GM18907 (cell line): ENCODE measurements at regions not wholly inside any gene's neighbourhood (a gene's known extent, or its start where the extent isn't known, plus 50 kb on each side); places are given as distances from the start of the nearest gene placed in this dataset.
"Not testable (repeated sequence)": the region's sequence is repeated elsewhere in the genome, so short reads cannot be mapped to it uniquely, and the experiment has no call there.

Source experiments
- ATAC-seq: cut with Tn5 transposase; IDR thresholded peaks from one replicate; pipeline ENCODE4 v1.9.1; 2021; ENCODE audit warnings: mild to moderate bottlenecking, moderate library complexity; ENCODE audit not compliant: unreplicated experiment

DNA sequence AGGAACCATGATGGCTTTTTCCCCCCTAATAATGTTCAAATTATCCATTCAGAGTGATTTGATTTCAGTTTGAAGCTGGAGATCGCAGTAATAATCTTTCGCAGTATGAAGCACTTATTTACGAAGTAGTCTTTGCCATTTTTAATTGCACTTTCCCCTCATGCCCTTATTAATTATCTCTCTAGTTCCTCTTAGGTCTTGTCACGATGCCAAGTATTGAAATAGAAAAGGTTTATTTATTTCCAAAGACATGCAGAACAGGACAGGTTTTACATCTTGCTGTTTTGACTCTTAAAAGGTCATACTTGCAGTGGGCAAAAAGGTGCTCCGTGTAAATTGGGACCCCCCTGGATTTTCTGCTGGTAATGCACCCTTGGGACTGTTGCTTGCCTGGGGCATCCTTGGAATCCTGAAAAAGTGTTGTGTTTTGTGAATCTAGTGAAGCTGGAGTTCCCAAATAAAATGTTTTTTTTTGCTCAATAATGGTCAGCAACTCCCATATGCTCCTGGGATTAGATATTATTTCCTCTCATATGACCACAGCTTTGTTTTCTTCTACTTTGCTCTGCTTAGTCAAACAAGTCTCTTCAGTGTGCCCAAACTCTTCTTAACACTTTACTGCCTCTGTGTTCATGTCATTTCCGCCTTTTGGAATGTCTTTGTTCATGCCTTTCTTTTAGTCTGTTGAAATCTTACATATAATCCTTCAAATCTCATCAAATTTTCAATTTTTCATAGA lies 278.3 kb downstream of the TMEM38B start:
- ATAC-seq, result no peak

DNA sequence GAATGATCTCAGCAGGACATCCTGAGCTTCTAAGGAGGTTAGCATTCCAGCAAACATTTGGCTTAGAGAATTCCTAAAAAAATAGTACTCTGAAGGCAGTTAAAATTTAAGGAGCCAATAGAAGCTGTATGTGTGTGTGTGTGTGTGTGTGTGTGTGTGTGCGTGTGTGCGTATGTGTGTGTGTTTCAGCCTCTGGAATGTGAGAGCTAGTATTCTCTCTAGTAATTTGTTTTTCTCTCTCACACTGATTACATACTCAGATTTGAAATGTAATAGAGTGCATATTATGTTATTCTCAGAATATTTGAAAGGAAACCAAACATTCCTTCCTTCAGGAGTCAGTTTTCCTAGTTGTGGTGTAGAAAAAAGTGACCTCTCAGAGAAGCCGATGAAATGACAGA lies 279.6 kb downstream of the TMEM38B start:
- no peak for ATAC-seq

DNA sequence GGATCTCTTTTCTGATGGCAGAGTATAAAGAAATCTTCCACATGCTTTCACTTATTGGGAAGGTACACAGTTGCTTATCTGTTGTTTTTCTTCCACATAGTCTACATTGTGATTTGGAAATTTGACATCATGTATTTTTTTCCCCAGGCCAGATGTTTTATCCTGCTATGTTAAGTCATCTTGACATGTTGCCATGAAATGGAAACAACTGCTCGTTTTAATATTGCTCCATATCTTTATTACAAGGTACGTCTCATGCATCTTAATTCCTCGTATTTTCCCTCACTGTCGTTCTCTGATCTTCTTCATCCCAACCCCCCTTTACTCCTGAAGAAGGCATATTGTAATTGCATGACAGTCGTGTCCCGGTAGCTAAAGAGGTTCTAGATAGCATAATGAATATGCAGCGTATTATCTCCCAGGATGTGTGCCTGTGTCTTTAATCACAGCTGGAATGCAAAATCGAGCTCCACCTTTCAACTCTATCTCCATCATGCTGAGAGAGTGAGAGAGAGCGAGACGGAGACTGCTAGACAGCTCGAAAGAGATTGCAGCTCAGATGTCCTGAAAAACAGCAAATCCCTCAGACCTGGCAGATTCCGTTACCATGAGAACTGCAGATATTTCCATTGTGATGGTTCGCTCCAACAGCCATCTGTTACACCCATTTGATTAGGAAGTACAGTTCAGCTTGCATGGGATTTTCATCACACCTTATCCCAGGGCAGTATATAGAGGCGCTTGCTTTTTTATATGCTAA lies 281.7 kb downstream of the TMEM38B start:
- ATAC-seq, result no peak

DNA sequence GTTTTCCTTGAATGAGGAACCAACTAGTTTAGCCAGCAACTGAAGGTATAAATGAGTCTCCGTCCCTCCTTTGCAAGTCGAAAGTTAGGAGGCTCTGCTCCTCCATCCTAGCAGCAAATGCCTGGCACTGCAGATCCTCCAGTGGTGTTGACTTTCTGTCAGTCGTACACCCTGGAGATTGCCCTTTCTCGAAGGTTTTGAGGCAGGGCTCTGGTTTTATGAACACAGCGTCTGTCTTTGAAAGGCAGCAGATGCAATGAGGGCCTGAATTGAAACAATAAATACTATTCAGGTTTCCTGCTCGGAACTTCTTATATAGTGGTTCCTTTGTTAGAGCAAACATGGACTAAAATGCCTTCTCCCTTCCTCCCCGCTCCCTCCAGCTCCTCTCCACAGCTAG lies 284.0 kb downstream of the TMEM38B start:
- ATAC-seq, result no peak

DNA sequence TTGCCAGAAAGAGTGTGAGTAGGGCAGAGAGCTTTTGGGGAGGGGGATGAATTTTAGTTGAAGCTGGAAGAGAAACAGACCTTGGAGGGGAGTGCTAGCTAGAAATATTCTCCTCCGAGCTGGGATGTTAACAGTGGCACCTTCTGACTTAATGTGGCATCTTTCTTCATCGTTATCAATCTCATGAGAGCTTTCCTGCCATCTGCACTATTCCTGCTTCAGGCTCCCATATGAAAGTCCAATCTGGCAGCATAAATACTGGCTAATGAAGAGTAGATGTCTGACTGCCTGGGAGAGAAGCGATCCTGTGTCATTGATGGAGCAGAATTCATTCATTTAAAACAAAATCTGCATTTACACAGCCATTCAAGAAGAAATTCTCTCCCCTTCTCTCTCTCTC lies 284.5 kb downstream of the TMEM38B start:
- ATAC-seq, result no peak

DNA sequence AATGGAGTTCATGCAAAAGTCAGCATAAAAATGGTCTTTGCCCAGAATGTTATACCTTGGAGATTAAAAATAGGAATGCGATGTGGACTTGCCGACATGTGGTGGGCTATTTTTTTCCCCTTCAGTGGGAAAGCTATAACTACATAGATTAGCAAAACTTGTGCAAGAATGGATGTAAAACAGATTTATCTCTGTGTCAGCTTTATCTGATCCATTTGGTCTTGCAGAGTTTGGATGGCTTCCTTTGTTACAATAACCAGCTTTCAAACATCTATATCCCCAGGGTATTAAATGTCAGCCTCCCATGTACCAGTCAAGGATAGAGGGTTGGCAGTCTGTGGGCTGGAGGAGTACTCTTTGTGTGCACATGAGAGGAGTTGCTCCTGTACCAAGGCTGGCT lies 284.9 kb downstream of the TMEM38B start:
- no peak for ATAC-seq

DNA sequence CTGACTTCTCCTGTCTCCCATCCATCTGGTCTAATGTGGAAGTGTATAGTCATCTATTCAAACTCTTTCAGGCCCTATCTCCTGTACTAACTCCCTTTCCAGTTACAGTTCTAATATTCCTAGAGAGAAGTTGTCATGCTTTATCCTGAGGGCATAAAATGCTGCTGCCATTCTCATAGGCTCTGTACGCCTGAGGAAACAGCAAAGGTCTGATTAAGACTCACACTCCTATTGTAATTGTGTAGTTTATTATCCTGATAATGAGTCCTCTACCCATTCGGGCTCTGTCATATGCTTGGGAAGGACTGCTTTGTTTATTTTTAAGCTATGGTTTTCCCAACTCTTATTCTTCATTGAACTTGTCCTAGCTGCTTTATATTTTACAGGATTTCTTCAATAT lies 290.4 kb downstream of the TMEM38B start:
- ATAC-seq, result no peak

DNA sequence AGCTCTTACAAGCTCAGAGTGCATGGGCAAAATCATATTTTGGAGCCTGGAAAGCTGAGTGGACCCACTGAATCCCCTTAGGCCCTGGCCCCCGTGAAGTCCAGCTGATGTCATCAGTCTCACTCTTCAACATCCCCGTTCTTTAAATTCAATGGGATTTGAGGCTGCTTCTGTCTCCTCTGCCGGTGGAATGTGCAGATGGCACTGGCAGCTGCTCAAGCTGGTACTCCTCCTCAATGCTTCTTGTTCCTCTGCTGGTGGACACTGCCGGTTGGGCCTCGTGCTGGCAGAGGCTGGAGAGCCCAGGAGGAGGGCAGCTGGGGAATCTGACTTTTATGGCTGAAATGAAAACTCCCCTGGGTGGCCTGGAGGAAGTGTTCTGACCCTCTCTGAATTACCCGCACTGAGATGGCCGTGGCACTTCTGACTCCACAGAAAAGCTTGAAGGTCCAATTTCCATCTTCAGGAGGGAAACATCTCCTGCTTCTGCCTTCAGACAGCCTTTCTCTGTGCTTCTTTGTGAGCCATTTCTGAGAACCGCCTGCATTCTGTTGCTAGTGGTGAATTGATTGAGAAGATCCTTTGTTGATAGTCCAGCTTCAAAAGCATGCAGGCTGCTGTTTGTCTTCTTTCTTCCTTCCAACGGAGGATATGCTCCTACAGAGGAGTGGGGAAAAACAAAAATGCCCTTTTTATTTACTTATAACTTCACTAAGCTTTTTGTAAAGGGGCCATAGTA lies 298.9 kb downstream of the TMEM38B start:
- ATAC-seq, result no peak

DNA sequence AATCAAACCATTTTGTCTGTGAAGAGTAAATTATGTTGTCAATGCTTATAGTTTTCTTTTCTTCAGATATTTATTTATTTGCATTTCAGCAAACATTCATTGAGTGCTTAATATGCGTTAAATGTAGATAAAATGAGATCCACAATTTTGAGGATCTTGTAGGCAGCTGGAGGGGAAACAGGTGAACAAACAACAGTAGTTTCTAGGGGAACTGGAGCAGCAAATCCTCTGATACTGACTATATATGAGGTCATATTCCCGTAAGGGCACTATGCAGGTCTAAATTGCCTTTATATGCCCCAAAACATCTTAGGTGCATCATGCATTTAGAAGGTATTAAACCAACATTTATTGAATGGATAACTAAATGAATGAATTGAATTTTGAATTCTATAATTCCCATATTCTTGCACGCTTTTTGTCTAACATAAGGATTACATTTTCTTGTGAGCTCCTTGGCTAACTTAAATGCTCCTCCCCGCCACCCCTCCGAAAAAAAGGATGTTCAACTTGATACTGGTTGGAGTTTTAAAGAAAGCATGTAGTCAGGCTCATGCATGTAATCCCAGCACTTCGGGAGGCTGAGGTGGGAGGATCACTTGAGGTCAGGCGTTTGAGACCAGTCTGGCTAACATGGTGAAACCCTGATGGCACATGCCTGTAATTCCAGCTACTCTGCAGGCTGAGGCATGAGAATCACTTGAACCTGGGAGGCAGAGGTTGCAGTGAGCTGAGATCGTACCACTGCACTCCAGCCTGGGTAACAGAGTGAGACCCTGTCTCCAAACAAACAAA lies 299.8 kb downstream of the TMEM38B start:
- no peak for ATAC-seq

DNA sequence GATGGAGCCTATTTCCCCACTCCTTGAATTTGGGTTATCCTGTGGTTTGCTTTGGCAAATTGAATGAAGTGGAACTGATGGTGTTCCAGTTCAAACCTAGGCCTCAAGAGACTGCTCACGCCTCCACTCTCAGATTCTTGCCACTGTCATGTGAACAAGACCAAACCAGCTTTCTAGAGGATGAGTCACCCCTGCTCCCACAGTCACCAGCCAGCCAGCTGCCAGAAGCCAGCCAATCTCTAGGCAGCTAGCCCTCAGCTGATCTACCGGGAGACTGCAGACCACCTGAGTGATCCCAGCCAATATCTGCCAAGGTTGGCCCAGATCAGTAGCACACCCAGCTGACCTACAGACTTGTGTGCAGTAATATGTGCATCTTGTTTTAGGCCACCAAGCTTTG lies 300.6 kb downstream of the TMEM38B start:
- no peak for ATAC-seq

DNA sequence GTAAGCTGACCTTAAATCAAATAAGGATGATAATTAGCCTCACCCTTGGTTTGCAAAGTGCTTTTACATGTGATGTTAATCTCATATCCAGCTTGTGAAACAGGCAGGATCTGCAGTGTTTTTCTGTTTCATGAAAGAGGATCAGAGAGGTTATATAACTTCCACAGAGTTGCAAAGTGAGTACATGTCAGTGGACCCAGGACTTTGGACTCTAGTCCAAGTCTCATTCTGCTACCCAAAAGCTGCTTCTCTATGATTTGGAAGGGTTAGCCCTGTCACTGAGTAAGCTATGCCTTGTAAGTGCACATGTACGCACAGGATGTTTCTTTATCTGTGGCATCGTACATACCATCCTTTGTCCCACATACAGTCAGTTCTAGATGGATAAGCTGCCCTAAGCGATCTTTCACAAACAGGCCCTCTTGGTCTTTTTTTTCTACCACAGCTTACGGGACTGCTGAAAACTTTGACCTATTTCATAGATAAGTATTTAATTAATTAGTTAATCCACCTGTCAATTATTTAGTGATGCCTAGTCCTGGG lies 322.9 kb downstream of the TMEM38B start:
- no peak for ATAC-seq

DNA sequence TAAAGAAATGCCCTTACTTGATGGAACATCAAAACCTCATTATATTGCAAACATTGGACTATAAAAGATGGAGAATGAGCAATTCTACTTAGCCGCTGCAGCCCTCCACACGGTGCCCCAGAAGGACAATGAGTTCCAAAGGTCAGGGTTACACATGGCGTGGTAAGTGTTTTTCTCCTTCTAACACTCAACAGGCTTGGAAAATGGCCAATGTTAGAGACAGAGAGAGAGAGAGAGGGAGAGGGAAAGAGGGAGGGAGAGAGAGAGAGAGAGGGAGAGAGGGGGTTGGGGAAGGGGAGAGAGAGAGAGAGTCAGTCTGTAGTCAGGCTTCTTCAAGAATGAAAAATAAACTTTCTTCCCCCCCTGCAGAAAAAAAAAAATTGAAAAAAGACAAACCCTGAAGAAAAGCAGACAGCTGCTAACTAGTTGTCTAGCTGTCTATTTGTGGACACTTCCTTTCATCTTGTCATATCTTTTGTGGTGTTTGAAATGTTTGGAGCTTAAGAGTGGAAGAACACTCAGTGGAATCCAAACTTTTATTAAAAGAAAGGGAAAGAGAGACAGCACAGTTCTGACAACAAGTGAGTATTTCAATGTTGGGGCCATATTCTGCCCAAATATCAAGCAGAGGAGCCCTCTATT lies 324.8 kb downstream of the TMEM38B start:
- ATAC-seq, result no peak

DNA sequence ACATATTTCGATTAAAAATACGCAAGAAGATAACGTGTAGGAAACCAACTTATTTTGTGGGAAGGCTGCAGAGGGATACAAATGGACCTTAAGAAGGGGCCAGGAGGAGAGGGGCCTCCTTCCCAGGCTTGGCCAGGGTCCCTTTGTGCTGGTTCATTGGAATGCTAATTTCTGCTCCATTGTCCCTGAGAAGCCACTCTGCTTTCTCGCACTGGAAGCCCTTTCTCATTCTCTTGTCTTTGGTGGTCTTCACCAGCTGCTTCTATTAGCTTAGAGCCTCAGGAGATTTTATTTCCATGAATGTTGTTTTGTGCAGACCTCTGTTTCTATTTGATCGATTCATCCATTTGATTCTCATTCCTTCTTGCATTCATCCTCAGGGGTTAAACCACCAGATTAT lies 325.4 kb downstream of the TMEM38B start:
- no peak for ATAC-seq

DNA sequence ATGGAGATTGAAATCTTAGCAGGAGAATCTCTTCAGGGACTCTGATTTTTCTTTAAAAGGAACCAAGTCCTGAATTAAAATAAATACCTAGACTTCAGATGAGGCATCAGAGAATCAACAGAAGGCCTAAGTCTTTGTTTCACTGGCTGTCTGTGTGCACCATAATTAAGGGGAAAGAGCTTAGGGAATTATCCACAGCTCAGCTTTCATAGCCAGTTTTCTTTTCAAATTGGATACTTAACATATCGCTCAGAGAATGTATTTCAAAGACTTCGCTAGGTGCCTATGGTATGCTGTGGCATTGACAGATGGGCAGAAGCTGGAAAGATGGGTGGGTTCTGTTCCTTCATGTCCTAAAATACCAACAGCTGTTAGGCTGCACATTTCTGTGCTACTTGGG lies 325.8 kb downstream of the TMEM38B start:
- ATAC-seq, result no peak

DNA sequence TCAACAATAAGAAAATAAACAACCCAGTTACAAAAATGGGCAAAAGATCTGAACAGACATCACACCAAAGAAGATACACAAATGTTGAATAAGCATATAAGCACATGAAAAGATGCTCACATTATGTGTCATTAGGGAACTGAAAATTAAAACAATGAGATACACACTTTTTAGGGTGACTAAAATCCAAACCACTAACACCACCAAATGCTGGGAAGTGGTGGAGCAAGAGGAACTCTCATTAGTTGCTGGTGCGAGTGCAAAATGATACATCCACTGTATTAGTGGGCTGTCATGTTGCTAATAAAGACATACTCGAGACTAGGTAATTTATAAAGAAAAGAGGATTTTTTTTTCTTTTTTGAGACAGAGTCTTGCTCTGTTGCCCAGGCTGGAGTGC lies 329.1 kb downstream of the TMEM38B start:
- ATAC-seq, result no peak

DNA sequence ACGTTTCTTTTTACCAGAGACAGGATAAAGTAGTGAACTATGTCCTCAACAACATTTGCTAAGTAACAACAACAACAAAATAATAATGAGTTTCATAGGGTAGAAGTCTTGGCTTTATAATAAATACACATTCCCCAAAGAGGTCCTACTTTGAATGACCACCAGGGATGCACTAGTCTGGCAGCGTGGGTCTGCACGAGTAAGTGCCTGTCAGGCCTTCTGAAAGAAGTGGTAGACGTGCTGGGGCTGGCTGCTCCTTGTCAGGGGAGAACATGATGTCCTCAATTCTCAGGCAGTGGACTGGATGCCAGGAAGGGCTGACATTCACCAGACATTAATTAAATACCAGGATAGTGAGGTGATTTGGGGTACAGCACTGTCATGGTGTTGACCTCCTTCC lies 331.1 kb downstream of the TMEM38B start:
- ATAC-seq, result no peak

DNA sequence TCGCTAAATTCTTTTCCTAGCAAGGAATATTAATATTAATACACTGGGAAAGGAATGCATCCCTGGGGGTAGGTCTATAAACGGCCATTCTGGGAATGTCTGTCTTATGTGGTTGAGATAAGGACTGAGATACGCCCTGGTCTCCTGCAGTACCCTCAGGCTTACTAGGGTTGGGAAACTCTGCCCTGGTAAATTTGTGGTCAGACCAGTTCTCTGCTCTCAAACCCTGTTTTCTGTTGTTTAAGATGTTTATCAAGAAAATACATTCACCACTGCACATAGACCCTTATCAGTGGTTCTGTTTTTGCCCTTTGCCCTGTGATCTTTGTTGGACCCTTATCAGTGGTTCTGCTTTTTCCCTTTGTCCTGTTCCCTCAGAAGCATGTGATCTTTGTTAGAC lies 335.8 kb downstream of the TMEM38B start:
- not testable (repeated sequence) for ATAC-seq

DNA sequence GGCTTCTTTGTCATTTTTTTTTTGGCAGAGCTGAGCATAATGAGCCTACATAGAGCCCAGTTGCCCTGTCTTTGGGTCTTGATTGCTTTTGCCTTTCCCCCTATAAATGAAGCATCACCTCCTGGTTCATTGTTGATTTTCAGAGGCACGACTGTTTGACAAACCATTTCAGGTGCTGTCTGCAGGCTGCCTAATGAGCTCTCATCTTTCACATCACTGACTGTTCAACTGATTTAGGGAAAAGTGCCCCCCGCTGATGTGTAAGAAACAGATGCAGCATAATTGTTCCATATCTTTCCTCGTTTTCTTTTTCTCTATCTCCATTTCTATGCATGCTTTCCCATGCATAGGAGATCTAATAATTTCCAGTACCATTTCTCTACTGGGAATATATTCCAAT lies 338.6 kb downstream of the TMEM38B start:
- ATAC-seq, result no peak

DNA sequence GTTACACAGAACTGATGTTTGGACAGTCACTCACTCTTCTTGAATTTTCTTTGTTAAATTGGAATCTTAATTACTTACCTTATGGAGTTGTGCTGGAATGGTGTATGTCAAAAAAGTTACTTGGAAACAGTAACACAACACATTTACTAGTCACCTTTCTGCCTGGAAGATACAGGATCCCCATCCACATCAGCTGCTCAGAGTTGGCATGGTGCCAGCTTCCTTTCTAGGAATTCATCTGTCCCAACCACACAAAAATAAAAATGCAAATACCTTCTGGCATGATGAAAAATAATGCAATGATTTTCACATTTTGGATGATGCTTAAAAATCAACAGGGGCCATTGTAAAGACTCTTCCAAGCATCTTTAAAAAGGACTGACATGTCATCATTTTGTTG lies 341.5 kb downstream of the TMEM38B start:
- no peak for ATAC-seq

DNA sequence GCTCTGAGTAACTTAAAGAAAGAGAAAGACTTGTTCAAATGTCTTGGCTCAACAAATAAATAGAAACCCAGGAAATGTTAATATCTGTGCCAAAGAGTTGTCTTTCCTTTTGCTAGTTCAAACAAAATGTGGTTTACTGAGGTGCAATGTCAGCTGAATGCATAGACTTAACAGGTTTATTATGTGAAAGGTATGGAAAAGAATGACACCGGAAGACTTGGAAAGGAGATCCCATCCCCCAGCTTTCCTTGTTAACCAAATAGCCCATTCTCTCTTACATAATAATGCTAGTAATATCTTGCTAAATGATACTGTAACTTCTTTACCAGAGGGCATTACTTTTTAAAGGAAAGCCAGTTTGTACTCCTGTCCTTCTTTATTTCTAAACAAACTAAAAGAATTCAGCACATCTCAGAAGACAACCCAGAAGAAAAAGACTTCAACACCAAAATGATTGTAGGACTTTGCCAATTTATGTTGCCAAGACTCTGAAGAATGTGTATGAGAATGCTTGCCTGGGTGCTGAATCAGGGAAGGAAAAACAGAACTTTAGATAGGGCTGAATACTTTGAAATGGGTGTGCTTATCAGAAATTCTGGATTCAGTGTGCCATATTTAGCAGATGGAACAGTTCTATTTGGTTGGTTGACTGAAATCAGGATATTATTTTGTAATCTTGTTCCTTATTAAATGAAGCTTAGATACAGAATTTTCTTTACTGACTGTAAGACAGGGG lies 344.1 kb downstream of the TMEM38B start:
- no peak for ATAC-seq
